Activated naive CD4-positive, alpha-beta T cell treated with anti-CD3 and anti-CD28 coated beads, Interleukin-2, amount 10 ng/mL, durations not matched to agents 7 days and 5 days (primary cell): ENCODE measurements at regions not wholly inside any gene's neighbourhood (a gene's known extent, or its start where the extent isn't known, plus 50 kb on each side); places are given as distances from the start of the nearest gene placed in this dataset.

Experiments used
- CTCF ChIA-PET: fragments of 350-600 bp; sonication (Branson Sonifier 250); formaldehyde crosslinking; loops from one replicate; lab custom pipeline; 2021; ENCODE audit warnings: antibody characterized with exemption; lab: Charles Lee
- DNase-seq: peaks from one replicate; pipeline ENCODE4 v3.0.0-alpha.2; 2020
- H3K27ac Mint-ChIP-seq: one replicate; pipeline ENCODE4 v1.8.0; 2021; ENCODE audit warnings: mild to moderate bottlenecking, moderate library complexity, mixed read lengths
- H3K27me3 Mint-ChIP-seq: one replicate; pipeline ENCODE4 v1.8.0; 2021; ENCODE audit warnings: mild to moderate bottlenecking, mixed read lengths
- H3K36me3 Mint-ChIP-seq: one replicate; pipeline ENCODE4 v1.8.0; 2021; ENCODE audit warnings: mixed read lengths
- H3K4me1 Mint-ChIP-seq: one replicate; pipeline ENCODE4 v1.8.0; 2021; ENCODE audit warnings: mixed read lengths
- H3K4me3 Mint-ChIP-seq: one replicate; pipeline ENCODE4 v1.8.0; 2021; ENCODE audit warnings: mild to moderate bottlenecking, moderate library complexity, mixed read lengths
- H3K9me3 Mint-ChIP-seq: one replicate; pipeline ENCODE4 v1.8.0; 2021; ENCODE audit warnings: mixed read lengths

- Mint-ChIP-seq H3K9me3 (no peaks in the 10 kb centered on the region), H3K27me3 (no peaks in the 10 kb centered on the region), H3K27ac (no peak overlapping the region), H3K4me1 (no peaks in the 10 kb centered on the region), H3K36me3 (no peaks in the 10 kb centered on the region), H3K4me3 (no peak overlapping the region)
- CTCF ChIA-PET: no interaction called here
- no peak for DNase-seq
Observed at GRCh38 chr7:117929237-117929636, 56.0 kb upstream of the CTTNBP2 start.

DNA sequence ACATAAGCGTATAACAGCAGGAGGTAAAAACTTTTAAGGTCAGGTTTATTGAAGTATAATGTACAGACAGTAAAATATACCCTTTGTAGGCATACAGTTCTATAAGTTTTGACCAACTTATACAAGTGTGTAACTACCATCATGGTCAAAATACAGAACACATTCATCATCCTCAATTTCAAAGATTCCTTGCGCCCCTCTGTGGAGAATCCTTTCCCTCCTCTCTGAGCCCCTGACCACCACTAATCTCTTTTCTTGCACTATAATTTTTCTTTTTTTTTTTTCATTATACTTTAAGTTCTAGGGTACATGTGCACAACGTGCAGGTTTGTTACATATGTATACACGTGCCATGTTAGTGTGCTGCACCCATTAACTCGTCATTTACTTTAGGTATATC is 58.1 kb upstream of the CTTNBP2 start:
- no peaks in the 10 kb centered on the region for H3K36me3 Mint-ChIP-seq
- CTCF ChIA-PET: no interaction called here
- H3K27ac Mint-ChIP-seq: no peak overlapping the region
- H3K4me1 Mint-ChIP-seq: no peaks in the 10 kb centered on the region
- H3K9me3 Mint-ChIP-seq: no peaks in the 10 kb centered on the region
- DNase-seq: no peak
- no peak overlapping the region for H3K4me3 Mint-ChIP-seq
- no peaks in the 10 kb centered on the region for H3K27me3 Mint-ChIP-seq

DNA sequence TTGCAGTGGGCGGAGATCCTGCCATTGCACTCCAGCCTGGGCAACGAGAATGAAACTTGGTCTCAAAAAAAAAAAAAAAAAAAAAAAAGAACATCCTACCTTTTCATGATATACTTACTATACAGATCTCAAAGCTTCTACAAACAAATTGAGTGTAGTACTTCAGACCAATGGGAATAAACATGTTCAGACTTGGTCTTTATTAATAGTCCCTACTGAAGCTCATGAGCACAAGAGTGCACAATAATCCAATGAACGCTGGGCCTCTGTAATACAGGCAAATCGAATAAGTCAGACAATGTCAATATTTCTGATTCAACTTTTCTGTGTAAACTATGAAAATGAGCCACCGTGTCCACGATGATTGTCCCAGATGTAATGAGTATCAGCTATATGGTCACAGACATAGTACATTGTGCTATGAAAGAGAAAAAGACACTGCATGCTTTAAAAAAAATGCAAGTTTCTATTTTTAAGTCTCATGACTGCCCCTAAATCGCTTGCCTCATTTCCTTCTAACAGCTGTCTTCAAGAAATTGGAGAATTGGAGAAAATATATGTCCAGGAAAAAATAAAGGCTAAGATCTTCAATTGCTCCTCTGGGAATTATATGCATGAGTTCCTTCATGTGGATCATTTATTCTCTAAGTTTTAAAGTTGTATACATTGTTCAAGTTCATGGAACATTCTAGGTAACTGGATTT is 64.0 kb upstream of the CTTNBP2 start:
- Mint-ChIP-seq H3K27ac (no peak overlapping the region), H3K4me3 (no peak overlapping the region), H3K27me3 (no peaks in the 10 kb centered on the region), H3K36me3 (no peaks in the 10 kb centered on the region), H3K4me1 (no peaks in the 10 kb centered on the region), H3K9me3 (no peaks in the 10 kb centered on the region)
- CTCF ChIA-PET: no interaction called here
- no peak for DNase-seq

- Mint-ChIP-seq H3K27ac (no peak overlapping the region), H3K9me3 (no peaks in the 10 kb centered on the region), H3K27me3 (no peaks in the 10 kb centered on the region), H3K36me3 (no peaks in the 10 kb centered on the region), H3K4me1 (no peaks in the 10 kb centered on the region), H3K4me3 (no peak overlapping the region)
- DNase-seq: no peak
- CTCF ChIA-PET: no interaction called here
Observed at GRCh38 chr7:117937753-117938483, 64.7 kb upstream of the CTTNBP2 start.

- no peaks in the 10 kb centered on the region for H3K27me3 Mint-ChIP-seq
- no peak overlapping the region for H3K4me3 Mint-ChIP-seq
- no peaks in the 10 kb centered on the region for H3K4me1 Mint-ChIP-seq
- H3K36me3 Mint-ChIP-seq: no peaks in the 10 kb centered on the region
- no peak overlapping the region for H3K27ac Mint-ChIP-seq
- CTCF ChIA-PET: no interaction called here
- no peak for DNase-seq
- H3K9me3 Mint-ChIP-seq: no peaks in the 10 kb centered on the region
Observed at GRCh38 chr7:117941138-117941810, 68.0 kb upstream of the CTTNBP2 start.

DNA sequence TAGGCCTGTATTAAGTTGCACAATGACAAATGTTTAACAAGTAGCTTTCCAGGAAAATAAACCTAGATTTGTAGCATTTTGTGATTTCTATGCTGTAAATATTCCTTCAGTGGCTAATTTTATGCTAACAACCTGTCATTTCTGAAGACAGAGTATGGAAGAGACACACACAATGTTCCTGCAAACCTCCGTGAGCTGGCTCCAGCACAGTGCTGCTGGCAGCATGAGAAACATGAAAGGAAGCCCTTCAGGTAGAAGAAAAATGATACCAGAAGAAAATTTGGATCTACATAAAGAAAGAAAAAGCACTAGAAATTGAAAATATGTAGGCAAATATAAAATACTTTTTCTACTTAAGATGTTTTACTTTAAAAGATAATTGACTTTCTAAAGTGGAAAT is 69.5 kb upstream of the CTTNBP2 start:
- CTCF ChIA-PET: no interaction called here
- Mint-ChIP-seq H3K27me3 (no peaks in the 10 kb centered on the region), H3K27ac (no peak overlapping the region), H3K9me3 (no peaks in the 10 kb centered on the region), H3K4me3 (no peak overlapping the region), H3K36me3 (no peaks in the 10 kb centered on the region), H3K4me1 (no peaks in the 10 kb centered on the region)
- no peak for DNase-seq

DNA sequence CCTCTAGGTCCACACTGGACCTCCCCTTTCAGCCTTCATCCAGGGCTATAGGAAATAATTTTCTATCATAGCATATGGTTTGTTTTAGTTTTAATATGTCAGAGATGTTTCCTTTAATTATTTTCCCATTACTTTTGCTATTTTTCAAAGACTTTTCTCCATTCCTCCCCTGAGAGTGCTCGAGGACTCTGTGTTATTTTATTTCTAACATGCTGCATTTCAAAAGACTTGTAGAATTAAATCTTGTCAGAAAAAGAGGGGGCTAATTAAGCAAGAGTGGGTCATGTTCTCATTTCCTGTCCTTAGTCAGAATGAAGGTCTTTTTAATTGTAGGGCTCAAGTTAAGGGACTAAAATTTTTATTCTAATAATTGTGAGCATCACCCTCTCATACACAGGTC is 71.6 kb upstream of the CTTNBP2 start:
- H3K27me3 Mint-ChIP-seq: no peaks in the 10 kb centered on the region
- H3K36me3 Mint-ChIP-seq: no peaks in the 10 kb centered on the region
- CTCF ChIA-PET: no interaction called here
- no peak for DNase-seq
- no peaks in the 10 kb centered on the region for H3K9me3 Mint-ChIP-seq
- no peak overlapping the region for H3K27ac Mint-ChIP-seq
- H3K4me3 Mint-ChIP-seq: no peak overlapping the region
- H3K4me1 Mint-ChIP-seq: no peaks in the 10 kb centered on the region

- H3K4me3 Mint-ChIP-seq: no peak overlapping the region
- DNase-seq: no peak
- no peaks in the 10 kb centered on the region for H3K4me1 Mint-ChIP-seq
- H3K27ac Mint-ChIP-seq: no peak overlapping the region
- no peaks in the 10 kb centered on the region for H3K27me3 Mint-ChIP-seq
- CTCF ChIA-PET: no interaction called here
- no peaks in the 10 kb centered on the region for H3K36me3 Mint-ChIP-seq
- H3K9me3 Mint-ChIP-seq: no peaks in the 10 kb centered on the region
Observed at GRCh38 chr7:117946151-117946633, 73.0 kb upstream of the CTTNBP2 start.

DNA sequence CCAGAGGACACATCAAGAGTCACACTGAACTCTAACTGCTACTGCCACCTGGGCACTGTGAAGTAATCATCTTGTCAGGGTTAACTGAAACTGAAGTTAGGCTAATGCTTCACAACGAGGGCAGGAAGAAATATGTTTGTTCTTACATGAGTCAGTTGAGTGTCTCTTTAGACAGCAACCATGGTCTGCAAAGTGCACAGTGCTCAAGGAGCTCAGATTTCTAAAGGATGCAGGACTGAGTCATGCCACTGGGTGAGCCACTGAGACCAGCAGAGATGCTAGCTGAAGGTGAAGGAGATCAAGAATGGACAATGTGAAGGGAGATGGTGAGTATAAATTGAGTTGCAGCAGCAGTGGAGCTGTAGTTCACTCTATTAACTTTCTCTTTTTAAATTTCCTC is 76.0 kb upstream of the CTTNBP2 start:
- CTCF ChIA-PET: no interaction called here
- Mint-ChIP-seq H3K9me3 (no peaks in the 10 kb centered on the region), H3K27me3 (no peaks in the 10 kb centered on the region), H3K4me3 (no peak overlapping the region), H3K36me3 (no peaks in the 10 kb centered on the region), H3K27ac (no peak overlapping the region), H3K4me1 (no peaks in the 10 kb centered on the region)
- no peak for DNase-seq

- Mint-ChIP-seq H3K9me3 (no peaks in the 10 kb centered on the region), H3K4me3 (no peak overlapping the region), H3K36me3 (no peaks in the 10 kb centered on the region), H3K27me3 (no peaks in the 10 kb centered on the region), H3K27ac (no peak overlapping the region), H3K4me1 (no peaks in the 10 kb centered on the region)
- CTCF ChIA-PET: no interaction called here
- no peak for DNase-seq
Observed at GRCh38 chr7:117950601-117951260, 77.5 kb upstream of the CTTNBP2 start.

DNA sequence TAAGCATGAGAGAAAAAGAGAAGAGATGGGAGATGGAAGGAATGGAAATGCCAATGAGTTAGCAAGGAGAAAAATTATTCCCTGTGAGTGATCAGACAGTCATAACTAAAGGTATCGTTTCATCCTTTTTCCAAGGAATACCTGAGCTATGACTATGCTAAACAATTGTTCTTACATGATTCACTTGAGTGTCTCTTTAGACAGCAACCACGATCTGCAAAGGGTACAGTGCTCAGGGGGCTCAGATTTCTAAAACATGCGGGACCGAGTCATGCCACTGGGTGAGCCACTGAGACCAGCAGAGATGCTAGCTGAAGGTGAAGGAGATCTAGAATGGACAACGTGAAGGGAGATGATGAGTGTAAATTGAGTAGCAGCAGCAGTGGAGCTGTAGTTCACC is 78.0 kb upstream of the CTTNBP2 start:
- CTCF ChIA-PET: no interaction called here
- no peak for DNase-seq
- Mint-ChIP-seq H3K36me3 (no peaks in the 10 kb centered on the region), H3K9me3 (no peaks in the 10 kb centered on the region), H3K27me3 (no peaks in the 10 kb centered on the region), H3K4me1 (no peaks in the 10 kb centered on the region), H3K27ac (no peak overlapping the region), H3K4me3 (no peak overlapping the region)

DNA sequence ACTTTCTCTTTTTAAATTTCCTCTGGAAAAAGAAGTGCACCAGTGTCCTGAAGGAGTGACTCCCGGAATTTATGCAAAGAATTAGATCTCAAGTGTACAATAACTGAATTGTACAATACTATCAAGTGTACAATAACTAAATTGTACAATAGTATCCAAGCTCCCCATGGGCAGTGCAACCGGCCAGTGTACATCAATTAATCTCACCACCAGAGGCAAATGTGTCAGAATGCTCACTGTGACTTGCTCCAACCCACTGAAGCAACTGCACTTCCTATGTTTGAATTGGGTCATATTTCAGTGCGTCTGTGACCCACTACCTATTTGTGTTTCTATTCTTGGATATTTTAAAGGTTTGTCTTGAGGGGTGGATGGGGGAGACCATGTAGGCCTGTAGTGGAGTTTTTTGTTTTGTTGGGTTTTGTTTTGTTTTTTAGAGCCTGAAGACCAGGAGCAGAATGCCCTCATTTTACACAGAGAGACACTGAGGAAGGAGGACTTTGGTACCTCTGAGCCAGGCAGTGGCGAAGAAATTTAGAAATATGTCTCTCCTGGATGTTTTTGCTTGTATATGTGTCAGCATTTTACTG is 78.5 kb upstream of the CTTNBP2 start:
- DNase-seq: no peak

GRCh38 chr7:117955046-117955445 is 81.8 kb upstream of the CTTNBP2 start:
- no peaks in the 10 kb centered on the region for H3K36me3 Mint-ChIP-seq
- no peak overlapping the region for H3K27ac Mint-ChIP-seq
- no peaks in the 10 kb centered on the region for H3K9me3 Mint-ChIP-seq
- DNase-seq: no peak
- no peak overlapping the region for H3K4me3 Mint-ChIP-seq
- H3K27me3 Mint-ChIP-seq: no peaks in the 10 kb centered on the region
- CTCF ChIA-PET: no interaction called here
- no peaks in the 10 kb centered on the region for H3K4me1 Mint-ChIP-seq

More for the DNA sequence above, 78.5 kb upstream of the CTTNBP2 start:
- no peaks in the 10 kb centered on the region for H3K27me3 Mint-ChIP-seq
- no peak overlapping the region for H3K4me3 Mint-ChIP-seq
- no peaks in the 10 kb centered on the region for H3K4me1 Mint-ChIP-seq
- CTCF ChIA-PET: no interaction called here
- no peak overlapping the region for H3K27ac Mint-ChIP-seq
- no peaks in the 10 kb centered on the region for H3K36me3 Mint-ChIP-seq
- H3K9me3 Mint-ChIP-seq: no peaks in the 10 kb centered on the region

DNA sequence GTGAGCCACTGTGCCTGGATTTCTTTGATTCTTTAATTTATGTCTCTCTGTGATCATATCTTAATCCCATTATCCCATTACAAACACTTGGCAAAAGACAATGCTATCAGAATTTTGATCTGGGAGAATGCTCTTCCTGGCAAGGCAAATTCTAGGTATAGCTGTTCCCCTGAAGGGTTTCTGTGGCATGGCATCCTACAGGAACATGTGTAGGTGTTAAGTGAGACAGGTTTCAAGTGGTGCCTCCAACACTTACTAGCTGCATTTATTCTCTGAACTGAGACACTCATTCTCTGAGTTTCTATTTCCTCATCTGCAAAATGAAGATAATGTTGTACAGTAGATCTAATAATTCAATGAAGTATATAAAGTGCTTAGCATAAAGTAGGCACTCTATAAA is 87.1 kb upstream of the CTTNBP2 start:
- CTCF ChIA-PET: no interaction called here
- no peaks in the 10 kb centered on the region for H3K9me3 Mint-ChIP-seq
- no peaks in the 10 kb centered on the region for H3K4me1 Mint-ChIP-seq
- H3K27me3 Mint-ChIP-seq: no peaks in the 10 kb centered on the region
- no peaks in the 10 kb centered on the region for H3K36me3 Mint-ChIP-seq
- no peak for DNase-seq
- no peak overlapping the region for H3K4me3 Mint-ChIP-seq
- no peak overlapping the region for H3K27ac Mint-ChIP-seq
